ENCODE measurements at regions not wholly inside any gene's neighbourhood (a gene's known extent, or its start where the extent isn't known, plus 50 kb on each side); places are given as distances from the start of the nearest gene placed in this dataset.
"Not testable (repeated sequence)": the region's sequence is repeated elsewhere in the genome, so short reads cannot be mapped to it uniquely, and the experiment has no call there.

DNA sequence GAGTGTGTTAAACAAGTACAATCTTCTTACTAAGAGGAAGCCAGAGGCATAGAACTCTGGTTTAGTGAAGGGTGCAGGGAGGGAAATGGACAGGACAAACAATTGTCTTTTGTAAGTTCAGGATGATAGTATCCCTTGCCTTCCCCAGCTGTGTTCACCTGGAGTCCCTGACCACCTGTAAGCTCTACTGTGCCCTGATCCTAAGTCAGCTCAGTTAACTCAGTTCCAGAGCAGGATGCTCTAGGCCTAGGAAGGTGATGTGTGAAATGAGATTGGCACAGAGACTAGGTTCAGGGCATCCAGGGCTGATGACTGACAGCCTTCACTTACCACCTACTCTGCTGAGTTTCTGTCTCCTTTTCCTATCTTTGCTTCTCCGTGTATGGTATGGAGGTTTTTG, 333.0 kb downstream of the SUCLG1 start:
- Histone ChIP-seq H3K4me3 (no peak overlapping the region), H3K36me3 (no peaks in the 10 kb centered on the region), H3K4me1 (no peaks in the 10 kb centered on the region), H3K27me3 (no peaks in the 10 kb centered on the region), H3K27ac (no peak overlapping the region), H3K9me3 (no peaks in the 10 kb centered on the region)
- intact Hi-C loops (cut with DNase I; ENCODE audit: low total_unique reads), result no loop called here
- DNase-seq (ENCODE audit: low spot score in 2 of 2), result no peak
- TF ChIP-seq POLR2A (IDR thresholded peaks at IDR 0.05) (no peak), CTCF (IDR thresholded peaks at IDR 0.05) (no peak), POLR2AphosphoS5 (IDR thresholded peaks at IDR 0.05) (no peak)

DNA sequence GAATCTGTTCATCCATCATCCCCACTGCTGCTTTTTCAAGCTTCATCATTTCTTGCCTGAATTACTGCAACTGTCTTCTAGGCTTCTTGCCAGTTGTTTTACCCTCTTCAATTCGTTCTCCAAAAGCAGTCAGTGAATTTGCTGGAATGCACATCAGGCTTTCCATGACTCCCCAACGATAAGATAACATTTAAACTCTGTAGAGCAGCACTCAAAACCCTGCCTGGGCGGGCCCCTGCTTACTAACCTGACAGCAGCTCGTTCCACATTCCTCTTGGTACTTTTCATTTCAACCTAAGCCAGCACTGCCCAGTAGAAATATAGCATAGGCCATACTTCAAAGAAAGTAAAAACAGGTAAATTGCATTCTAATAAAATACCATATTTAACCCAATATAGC, 342.9 kb downstream of the SUCLG1 start:
- TF ChIP-seq CTCF (IDR thresholded peaks at IDR 0.05) (no peak), POLR2A (IDR thresholded peaks at IDR 0.05) (no peak), POLR2AphosphoS5 (IDR thresholded peaks at IDR 0.05) (no peak)
- peaks cover 0 to 15% of the 10 kb centered on the region in 2 donors for H3K9me3 ChIP-seq
- intact Hi-C loops (cut with DNase I; ENCODE audit: low total_unique reads), result no loop called here
- no peaks in the 10 kb centered on the region for H3K4me1 ChIP-seq
- no peak overlapping the region for H3K27ac ChIP-seq
- no peaks in the 10 kb centered on the region for H3K36me3 ChIP-seq
- no peak overlapping the region for H3K4me3 ChIP-seq
- DNase-seq (ENCODE audit: low spot score in 2 of 2), result no peak
- no peaks in the 10 kb centered on the region for H3K27me3 ChIP-seq

- Histone ChIP-seq H3K36me3 (no peaks in the 10 kb centered on the region), H3K9me3 (peaks cover 0 to 15% of the 10 kb centered on the region in 2 donors), H3K4me1 (no peaks in the 10 kb centered on the region), H3K27ac (no peak overlapping the region), H3K27me3 (no peaks in the 10 kb centered on the region), H3K4me3 (no peak overlapping the region)
- no peak for DNase-seq (ENCODE audit: low spot score in 2 of 2)
- TF ChIP-seq POLR2A (IDR thresholded peaks at IDR 0.05) (no peak), CTCF (IDR thresholded peaks at IDR 0.05) (no peak), POLR2AphosphoS5 (IDR thresholded peaks at IDR 0.05) (no peak)
- intact Hi-C loops (cut with DNase I; ENCODE audit: low total_unique reads), result loop anchor here (2.0 kb wide), 1 partner anchor 25 kb away; no protein-coding TSS in a partner anchor
Measured at GRCh38 chr2:84115173-84115857, 343.8 kb downstream of the SUCLG1 start.

GRCh38 chr2:84103816-84104527, 355.1 kb downstream of the SUCLG1 start:
- intact Hi-C loops (cut with DNase I; ENCODE audit: low total_unique reads); DNase-seq (ENCODE audit: low spot score in 2 of 2); H3K27me3 ChIP-seq; H3K4me1 ChIP-seq; H3K36me3 ChIP-seq; H3K27ac ChIP-seq; H3K4me3 ChIP-seq: not testable (repeated sequence)
- H3K9me3 ChIP-seq, result peaks cover 5 to 12% of the 10 kb centered on the region in 2 donors

DNA sequence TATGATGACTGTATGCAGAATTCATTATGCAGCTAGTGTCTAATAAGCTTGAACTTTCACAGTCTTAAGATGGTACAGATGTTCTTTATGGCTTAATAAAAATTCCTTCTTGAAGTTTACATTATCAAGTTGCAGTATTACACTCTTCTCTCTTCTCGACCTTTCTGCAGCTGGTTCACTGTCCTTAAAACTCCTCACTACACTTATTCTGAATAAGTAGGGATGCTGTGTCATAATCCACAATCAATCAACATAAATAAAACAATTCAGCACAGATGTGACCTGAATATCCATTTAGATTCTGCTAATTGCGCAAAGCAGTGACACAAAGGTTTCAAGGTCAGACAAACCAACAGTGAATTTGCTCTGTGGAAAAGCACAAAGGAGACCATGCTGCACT, 356.8 kb downstream of the SUCLG1 start:
- Histone ChIP-seq H3K4me1 (no peaks in the 10 kb centered on the region), H3K27ac (no peak overlapping the region), H3K27me3 (no peaks in the 10 kb centered on the region), H3K36me3 (no peaks in the 10 kb centered on the region), H3K9me3 (peaks cover 5 to 12% of the 10 kb centered on the region in 2 donors), H3K4me3 (no peak overlapping the region)
- TF ChIP-seq CTCF (IDR thresholded peaks at IDR 0.05), result no peak
- TF ChIP-seq POLR2A (IDR thresholded peaks at IDR 0.05), result no peak
- TF ChIP-seq POLR2AphosphoS5 (IDR thresholded peaks at IDR 0.05), result no peak
- intact Hi-C loops (cut with DNase I; ENCODE audit: low total_unique reads), result no loop called here
- no peak for DNase-seq (ENCODE audit: low spot score in 2 of 2)

Measured in breast epithelium (tissue), 4 donors.